GM21515 (cell line): ENCODE measurements at regions not wholly inside any gene's neighbourhood (a gene's known extent, or its start where the extent isn't known, plus 50 kb on each side); places are given as distances from the start of the nearest gene placed in this dataset.
"Not testable (repeated sequence)": the region's sequence is repeated elsewhere in the genome, so short reads cannot be mapped to it uniquely, and the experiment has no call there.

ENCODE experiments used
- ATAC-seq: cut with Tn5 transposase; IDR thresholded peaks from one replicate; pipeline ENCODE4 v1.9.1; 2021; ENCODE audit not compliant: unreplicated experiment

DNA sequence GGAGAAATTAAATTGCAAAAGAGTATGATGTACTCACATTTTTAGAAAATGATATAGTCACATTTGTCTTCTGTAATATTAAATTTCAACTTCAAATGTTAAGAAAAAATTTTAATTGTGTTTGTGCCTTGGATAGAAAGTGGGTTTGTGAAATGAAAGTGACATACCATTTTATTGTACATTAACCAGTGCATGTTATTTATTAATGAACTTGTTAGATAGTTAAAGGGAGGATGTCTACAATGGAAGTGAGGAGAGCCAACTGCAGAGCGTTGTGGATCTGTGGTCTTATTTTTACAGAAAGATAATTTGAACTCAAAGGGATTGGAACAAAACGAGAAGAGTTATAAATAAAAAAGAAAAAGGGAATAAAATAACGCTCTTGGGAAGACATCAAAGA is 291.7 kb downstream of the ARL4A start:
- ATAC-seq = no peak

DNA sequence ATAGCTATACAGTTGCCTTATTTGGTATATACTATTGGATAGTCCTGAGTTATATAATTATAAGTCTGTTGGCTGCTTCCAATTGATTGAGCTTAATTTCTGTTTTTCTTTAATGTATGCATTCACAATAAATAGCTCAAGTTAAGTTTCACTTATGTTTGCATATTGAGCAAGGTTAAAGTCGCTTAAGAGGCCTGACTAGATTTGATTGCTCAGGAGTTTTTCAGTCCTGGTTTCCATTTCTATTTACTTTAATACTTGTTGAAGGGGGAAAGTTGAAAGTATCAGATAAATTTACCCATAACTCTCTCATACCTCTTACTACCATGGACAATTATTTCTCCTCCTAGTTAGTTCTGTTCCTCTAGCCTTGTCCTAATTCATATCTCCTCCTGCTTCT is 294.7 kb downstream of the ARL4A start:
- ATAC-seq = no peak

DNA sequence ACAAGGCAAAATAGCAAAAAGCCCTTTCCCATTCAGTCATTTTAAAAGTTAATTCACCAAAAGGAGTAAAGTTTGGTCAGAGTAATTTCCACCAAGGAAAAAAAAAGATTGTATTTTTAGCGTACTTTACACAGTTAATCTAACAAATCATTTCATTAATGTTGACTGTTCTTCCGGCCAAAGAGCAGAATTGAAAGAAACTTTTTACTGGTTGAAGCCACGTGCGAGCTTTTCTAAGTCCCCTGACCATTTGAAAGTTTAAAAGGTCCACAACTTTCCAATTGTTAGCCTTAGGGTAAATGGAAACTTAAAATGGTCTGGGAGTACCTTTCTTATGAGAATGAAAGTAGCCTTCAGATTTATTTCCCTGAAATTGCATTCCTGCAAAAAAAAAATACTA is 296.7 kb downstream of the ARL4A start:
- ATAC-seq = no peak

DNA sequence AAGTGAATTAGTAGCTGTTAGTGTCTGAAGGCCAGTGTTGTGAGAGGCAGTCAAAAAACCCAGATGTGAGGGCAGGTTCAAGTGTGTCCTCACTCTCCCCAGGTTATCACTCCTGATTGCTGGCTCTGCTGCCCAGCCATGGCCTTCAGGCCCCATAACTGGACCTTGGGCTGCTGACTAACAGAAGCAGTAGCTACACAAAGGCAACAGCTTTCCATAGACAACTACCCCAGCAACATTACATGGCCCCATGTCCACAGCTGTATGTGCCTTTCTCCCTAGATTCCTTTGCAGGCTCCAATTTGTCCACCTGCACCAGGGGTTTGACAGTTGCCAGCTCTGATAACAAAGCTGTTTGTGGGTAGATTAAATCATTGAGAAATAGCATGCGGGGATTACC is 297.8 kb downstream of the ARL4A start:
- ATAC-seq = no peak

DNA sequence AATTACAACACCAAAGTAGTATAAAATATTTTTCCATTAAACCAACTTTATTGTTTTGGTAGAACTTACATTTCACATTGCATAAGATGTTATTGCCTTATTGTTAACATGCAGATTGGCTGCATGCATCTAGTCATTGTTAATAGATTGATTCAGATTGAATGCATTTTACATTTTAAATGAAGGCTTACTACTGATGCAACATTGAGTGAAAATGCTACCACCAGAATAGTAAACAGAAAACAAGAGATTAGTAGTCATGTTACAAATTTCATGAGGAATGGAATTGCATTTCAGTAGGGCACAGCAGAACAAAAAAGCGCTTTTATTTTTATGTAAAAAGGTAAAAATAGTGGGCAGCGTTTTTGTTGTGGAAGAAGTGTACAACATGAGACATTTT is 298.3 kb downstream of the ARL4A start:
- no peak for ATAC-seq

DNA sequence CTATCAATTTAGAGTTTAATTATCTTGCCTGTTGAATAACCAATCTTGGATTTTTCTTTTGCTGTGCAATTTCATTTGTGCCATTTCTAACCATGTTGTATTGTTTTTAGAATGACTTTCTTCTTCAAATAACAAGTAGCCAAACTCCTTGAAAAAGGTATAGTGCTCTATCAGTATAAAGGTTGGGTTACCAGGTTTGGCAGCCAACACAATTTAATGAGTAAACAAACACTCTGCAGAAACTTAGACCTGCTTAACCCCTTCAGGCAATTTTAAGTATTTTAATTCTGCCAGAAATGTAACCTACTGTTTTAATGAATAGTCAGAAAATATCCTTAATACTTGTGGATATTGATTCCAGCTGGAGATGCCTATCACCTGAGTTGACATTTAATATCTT is 299.8 kb downstream of the ARL4A start:
- no peak for ATAC-seq

DNA sequence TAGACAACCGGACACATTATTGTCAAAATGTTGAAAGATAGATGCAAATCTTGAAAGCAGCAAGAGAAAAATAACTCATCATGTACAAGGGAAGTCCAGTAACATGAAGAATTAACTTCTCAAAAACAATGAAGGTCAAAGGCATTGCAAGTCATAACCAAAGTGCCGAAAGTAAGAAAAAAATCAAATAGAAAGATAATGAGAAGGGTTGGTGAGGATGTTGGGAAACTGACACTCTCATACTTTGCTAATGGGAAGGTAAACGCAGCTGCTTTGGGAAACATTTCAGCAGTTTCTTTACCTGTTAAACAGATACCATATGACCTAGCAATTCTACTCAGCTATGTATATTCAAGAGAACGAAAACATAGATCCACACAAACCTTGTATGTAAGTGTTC is 303.0 kb downstream of the ARL4A start:
- ATAC-seq = no peak

DNA sequence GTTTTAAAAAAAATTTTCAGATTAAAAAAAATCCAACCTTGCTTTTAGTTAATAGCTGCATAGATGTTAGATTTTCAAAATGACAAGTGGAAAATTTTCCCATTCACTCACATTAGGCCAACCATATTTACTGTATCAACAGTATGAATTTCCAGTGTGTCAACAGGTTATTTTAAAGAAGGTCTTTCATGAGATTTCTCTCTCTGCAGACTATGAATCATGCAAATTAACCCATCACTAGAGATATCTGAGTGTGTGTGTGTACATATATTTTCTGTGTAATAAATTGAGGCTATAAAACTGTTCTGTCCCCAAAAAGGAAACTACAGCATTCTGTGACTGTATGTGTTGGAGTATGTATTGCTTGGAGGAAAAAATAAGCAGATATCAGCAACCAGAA is 305.6 kb downstream of the ARL4A start:
- no peak for ATAC-seq

DNA sequence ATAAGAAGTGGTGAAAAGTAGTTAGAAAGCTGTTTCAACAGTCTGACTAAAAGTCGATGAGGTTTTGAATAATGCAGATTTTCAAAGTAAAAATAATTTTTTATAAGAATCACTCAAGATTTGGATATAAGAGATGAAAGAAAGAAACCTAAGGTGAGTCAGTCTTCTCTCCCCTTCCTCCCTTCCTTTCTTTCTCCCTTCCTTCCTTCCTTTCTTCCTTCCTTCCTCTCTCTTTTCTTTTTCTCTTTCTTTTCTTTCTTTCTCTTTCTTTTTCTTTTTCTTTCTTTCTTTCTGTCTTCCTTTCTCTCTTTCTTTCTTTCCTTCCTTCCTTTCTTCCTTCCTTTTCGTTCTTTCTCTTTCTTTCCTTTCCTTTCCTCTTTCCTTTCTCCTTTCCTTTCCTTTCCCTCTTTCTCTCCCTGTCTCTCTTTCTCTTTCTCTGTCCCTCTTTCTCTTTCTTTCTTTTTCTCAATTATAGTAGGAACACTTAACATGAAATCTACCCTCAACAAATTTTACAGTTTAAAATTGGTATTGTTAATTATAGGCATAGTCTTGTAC is 308.6 kb downstream of the ARL4A start:
- no peak for ATAC-seq

DNA sequence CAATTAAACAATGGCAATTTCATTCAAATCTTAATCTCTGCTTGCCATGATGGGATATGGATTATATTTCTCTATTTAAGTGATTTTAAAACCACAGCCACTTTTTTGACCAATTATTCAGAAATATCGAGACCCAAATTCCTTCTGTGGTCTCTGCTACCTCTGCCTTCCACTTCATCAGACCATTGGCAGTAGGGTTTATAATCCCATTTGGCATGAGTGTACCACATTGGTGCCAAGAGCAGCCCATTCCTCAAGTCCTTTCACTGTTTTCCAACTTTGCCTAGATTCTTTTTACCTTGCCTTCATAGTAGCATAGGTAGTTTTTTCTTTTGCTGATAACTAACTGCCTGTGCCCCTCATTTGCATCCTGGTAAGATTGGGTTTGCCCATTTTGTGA is 319.9 kb downstream of the ARL4A start:
- no peak for ATAC-seq

DNA sequence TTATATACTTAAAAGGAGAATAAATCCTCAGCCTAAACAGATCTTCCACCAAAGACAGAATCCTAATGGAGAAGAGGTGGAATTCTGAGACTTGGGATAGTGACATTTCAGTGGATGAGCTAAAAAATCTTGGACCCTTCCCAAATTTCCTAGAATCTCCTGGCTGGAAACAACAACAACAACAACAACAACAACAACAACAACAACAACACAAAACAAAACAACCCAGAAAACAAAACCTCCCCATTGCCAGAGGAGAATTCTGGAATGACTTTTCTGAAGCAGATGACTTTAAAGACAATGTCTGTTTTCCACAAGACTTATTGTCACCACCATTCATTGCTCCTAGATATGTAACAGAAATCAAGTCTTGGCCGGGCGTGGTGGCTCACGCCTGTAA is 322.1 kb downstream of the ARL4A start:
- no peak for ATAC-seq

DNA sequence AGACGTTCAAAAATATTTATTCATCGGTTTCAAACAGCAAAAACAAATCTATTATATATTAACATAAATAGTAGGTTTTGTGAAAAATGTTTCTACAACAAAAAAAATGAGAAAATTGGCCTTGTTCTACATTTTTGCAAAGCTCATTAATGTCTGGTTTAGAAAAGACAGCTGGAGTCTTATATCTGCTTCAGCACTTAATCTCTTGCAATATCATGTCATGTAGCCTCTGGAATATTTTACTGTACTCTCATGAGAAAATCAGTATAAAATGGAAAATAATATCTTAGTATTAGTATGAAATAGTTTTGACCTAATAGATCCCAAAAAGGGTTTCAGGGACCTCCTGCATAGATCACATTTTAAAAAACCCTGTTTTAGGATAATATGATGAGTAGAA is 326.6 kb downstream of the ARL4A start:
- ATAC-seq = no peak

DNA sequence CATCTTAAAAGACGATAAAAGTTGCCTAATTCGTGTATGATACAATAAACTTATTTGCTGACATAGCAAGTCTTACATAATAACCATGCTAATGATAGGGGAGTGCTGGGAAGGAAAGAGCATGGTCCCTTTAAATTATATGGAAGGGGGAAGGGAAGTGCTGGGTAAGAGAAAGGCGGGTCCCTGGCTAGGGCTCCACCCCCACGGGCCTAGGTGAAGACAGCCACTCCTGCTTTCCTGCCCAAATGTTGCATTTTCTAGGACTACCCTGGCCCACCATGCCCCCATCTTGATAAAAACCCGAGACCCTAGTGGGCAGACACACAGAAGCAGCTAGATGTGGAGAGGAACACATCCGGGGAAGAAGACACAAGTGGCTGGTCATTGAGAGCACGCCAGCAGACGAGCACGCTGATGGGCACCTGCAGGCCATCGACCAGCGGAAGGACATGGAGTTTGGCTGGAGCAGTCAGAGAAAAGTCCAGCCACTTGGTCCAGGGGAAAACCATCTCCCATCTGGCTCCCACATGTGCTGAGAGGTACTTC is 328.7 kb downstream of the ARL4A start:
- ATAC-seq = no peak

DNA sequence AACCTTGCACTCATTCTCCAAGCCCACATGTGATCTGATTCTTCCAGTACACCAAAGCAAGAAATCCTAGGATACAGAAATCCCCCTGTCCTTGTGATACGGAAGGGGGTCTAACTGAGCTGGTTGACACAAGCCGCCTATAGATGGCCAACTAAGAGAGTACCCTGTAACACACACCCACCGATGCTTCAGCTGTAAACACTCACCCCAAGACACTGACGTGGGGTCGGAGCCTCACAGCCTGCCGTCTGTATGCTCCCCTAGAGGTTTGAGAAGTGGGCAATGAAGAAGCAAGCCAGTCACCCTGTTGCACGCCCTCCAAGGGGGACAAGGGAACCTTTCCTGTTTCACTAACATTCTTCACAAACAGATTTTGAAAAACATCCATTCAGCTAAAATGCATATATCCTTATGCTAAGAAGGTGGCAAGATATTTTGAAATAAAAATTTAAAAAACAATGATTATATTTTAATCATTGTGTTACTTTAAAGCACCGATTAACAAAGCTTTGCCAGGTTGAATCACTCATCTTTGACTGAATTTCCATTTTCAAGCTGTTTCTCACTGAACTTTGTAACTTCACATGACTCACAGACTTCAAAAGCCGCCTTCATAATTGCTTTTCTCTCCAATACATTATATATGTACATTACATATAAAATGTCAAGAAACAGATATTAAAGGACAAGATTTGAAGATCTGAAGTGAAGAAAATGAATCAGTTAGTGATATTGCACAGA is 329.3 kb downstream of the ARL4A start:
- ATAC-seq = no peak

DNA sequence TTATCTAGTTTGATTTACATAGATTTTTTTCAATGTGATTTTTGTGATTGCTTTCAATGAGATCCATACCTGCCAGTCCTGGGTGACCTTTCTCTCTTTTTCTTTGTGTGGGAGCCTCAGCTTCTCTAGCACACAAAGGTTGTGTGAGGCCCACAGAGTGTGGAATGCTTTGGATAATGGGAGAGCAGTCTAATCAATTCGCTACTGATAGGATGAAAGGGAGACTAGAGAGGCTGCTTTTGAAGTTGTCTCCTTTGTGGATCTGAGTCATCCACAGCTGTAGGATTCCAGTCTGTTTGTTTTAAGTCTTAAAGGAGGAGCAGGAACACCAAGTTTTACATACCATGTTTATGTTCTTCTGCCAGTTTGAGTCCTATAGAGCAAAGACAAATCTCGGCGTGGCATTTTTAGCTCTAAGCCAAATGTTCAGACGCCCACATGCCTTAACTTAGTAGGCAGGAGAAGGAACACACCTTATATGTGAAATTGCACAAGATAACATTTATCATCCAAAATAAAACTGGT is 330.0 kb downstream of the ARL4A start:
- no peak for ATAC-seq

DNA sequence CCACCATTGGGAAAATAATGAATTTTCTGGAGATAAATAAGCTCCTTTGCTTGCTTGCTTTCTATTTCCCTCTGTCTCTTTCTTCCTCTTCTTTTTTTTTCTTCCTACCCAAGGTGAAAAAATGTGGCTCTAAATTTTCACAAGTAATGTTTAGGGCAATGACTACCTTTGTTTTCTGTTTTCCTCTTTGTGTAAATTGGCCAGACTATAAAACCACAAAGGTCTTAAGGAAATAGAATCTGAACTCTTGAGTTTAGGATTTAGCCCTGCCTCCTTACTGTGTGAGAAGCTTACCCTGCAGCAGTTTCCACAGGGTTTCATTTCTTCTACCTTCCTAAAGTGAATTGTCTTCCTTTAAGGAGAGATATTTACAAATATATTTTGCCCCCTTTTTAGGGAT is 330.4 kb downstream of the ARL4A start:
- ATAC-seq = no peak

DNA sequence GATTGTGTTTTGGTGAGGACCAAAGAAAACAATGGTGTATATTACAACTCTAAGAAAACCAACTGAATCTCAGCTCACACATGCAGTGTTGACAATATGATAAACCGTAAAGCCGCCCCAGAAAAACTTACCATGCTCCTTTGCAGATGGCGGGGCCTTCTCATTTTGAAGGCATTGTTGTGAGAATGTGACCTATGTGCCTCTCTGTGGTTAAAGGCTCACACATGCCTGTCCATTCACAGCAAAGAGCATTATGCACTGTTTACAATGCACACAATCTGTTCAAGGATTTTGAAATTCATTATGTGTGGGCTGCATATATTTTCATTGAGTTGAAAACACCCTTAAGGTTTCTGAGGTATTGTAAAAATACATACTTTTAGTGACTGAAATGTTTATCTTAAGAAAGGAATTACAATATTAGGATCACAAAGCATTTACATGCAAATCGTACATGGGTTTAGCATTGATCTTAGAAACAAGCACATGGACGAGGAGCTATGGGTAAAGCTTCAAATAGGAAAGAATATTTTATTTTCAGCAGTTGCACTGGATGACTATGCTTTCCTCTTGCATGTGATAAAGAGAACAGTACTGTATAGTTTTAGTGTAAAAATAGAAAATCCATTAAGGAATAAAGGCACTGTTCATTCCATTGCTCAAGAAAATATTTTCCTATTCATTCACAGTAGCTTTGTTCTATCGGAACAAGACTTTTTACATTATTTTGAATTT is 334.3 kb downstream of the ARL4A start:
- ATAC-seq = no peak

DNA sequence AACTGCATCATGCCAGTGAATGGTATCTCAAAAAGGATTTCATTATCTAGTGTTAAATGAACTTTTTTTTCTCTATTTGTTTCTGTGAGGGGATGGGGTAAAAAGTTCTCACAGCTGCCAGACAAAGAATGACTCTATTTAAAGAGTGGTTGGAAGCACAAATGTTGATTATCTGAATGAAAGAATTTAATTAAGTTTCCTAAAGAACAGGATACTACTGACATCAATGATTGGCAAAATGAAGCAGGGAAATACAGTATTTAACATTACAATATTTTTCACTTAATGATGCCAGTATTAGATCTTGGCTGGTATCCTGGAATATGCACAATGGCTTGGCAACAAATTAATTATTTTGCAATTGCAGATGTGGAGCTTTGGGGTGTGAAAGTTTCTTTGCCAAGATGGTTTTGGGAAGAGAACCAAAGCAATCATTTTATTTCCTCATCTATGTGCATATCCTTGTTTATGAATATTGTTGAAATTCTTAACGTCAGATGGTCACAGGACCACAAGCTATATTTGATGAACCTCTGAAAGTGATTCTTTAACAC is 336.8 kb downstream of the ARL4A start:
- no peak for ATAC-seq

DNA sequence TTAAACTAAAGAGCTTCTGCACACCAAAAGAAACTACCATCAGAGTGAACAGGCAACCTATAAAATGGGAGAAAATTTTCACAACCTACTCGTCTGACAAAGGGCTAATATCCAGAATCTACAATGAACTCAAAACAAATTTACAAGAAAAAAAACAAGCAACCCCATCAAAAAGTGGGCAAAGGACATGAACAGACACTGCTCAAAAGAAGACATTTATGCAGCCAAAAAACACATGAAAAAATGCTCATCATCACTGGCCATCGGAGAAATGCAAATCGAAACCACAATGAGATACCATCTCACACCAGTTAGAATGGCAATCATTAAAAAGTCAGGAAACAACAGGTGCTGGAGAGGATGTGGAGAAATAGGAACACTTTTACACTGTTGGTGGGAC is 337.6 kb downstream of the ARL4A start:
- ATAC-seq = not testable (repeated sequence)

DNA sequence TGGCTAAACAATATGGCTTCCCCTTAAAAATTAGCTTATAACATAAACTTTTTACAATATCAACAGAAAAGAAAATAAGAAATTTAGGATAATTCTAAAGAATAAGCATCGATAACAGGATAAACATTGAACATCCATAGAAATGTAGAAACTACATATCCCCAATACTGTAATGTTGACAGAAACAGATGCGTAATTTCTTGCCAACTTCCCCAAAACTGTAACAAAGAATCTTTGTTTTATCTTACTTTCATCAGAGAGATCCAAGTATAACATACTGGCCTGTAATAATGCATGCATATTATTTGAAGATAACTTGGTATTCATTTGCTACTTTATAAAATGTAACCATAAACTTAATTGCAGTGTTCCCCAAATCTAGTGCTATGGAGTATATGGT is 339.9 kb downstream of the ARL4A start:
- no peak for ATAC-seq

DNA sequence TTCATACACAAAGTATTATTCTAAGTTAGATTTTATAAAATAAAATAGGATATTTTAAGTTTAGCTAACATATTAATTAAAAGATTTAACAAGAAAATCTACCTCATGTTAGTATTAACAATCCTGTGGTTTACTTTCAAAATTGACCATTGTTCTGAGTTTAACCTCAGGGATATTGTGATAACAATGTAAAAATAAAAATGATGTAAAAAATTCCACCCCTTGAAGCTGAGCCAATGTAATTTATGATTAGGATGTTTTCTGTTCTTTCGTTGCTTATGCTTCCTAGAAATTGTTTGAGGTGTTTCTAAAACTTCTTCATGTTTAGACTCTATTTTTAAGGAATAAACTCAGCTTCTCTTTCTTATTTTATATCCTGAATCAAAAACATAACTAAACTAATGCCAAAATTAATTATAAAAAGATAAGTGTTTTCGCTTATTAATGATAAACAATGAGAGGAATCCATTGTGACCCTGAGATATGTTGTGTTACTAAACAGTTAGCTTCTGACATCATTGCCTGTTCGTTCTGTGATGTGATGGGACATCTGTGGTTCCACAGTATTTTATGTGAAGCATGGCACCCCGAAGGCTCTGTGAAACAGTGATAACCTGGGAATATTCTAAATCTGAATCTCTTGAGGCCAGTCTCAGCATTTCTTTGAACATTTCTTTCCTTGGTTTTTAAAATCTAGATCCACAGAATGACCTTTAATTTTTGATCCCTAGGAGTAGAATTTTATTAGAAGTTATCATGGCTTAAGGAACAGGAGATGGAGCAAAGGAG is 340.8 kb downstream of the ARL4A start:
- no peak for ATAC-seq
